HCT116 (cell line): ENCODE measurements at regions not wholly inside any gene's neighbourhood (a gene's known extent, or its start where the extent isn't known, plus 50 kb on each side); places are given as distances from the start of the nearest gene placed in this dataset.

ENCODE experiments used
- ATAC-seq: fragments of 200-7000 bp; cut with Tn5 transposase; 2 replicates; pipeline ENCODE4 v1.9.1; 2020; ENCODE audit warnings: mild to moderate bottlenecking, moderate library complexity
- BruUV-seq: library from RNA; stranded (reverse); fragments of 400-500 nt; replicated peaks from 2 replicates; lab custom pipeline; 2021; lab: Mats Ljungman, UMichigan
- CTCF ChIA-PET: fragments of 300-600 bp; sonication (Branson Sonifier 250); formaldehyde crosslinking; loops from one replicate; lab custom pipeline; 2021; ENCODE audit warnings: antibody characterized with exemption; lab: Charles Lee
- POLR2A ChIA-PET: fragments of 300-600, 350-600 bp; sonication (Branson Sonifier 250); formaldehyde crosslinking; loops from one replicate; lab custom pipeline; 2021; ENCODE audit warnings: antibody characterized with exemption; lab: Charles Lee
- RAD21 ChIA-PET, 2 experiments: fragments of 300-600 bp; sonication (Branson Sonifier 250); formaldehyde crosslinking; loops; one replicate each; lab custom pipeline; 2023; ENCODE audit warnings: low total read pairs in 2 of 2; ENCODE audit not compliant: uncharacterized antibody in 2 of 2, unreplicated experiment in 2 of 2, low non-redundant PET in 1 of 2; lab: Charles Lee
- DNase-seq: peaks from one replicate; pipeline ENCODE4 v3.0.0-alpha.2; 2010; ENCODE audit warnings: low read depth, low spot score
- H2AFZ ChIP-seq: fragments of 200-600 bp; shearing (Covaris generic), sonication (generic); 2 replicates; pipeline ENCODE4 v1.6.1; 2017; ENCODE audit warnings: low read depth, mixed run types, mixed read lengths, antibody characterized with exemption, low read length; ENCODE audit not compliant: poor library complexity, severe bottlenecking
- H3K27ac ChIP-seq: 2 replicates; pipeline ENCODE4 v1.5.1; 2012; ENCODE audit warnings: low read depth, low read length
- H3K27me3 ChIP-seq: fragments of 200-600 bp; sonication (generic); 2 replicates; pipeline ENCODE4 v1.6.1; 2016; ENCODE audit warnings: mixed run types, low read length, mixed read lengths; ENCODE audit not compliant: insufficient read depth
- H3K36me3 ChIP-seq, 2 experiments: fragments of 200-500 bp in 1 of 2; fragments of 200-600 bp in 1 of 2; sonication (Bioruptor generic) in 1 of 2; sonication (generic) in 1 of 2; 2 replicates each; pipeline versions ENCODE4 v1.5.1 to v1.6.1; 2014 to 2016; ENCODE audit warnings: low read length in 2 of 2, inconsistent platforms in 1 of 2, mixed read lengths in 1 of 2, mixed run types in 1 of 2; ENCODE audit not compliant: insufficient read depth in 2 of 2, control insufficient read depth in 1 of 2
- H3K4me1 ChIP-seq, 2 experiments: fragments of 200-600 bp in 1 of 2; sonication (generic) in 1 of 2; 2 replicates each; pipeline versions ENCODE4 v1.5.1 to v1.6.1; 2012 to 2017; ENCODE audit warnings: low read length in 2 of 2, inconsistent platforms in 1 of 2, mild to moderate bottlenecking in 1 of 2, mixed read lengths in 1 of 2, mixed run types in 1 of 2, moderate library complexity in 1 of 2; ENCODE audit not compliant: insufficient read depth in 2 of 2, control insufficient read depth in 1 of 2
- H3K4me2 ChIP-seq: fragments of 200-600 bp; sonication (generic); 2 replicates; pipeline ENCODE4 v1.6.1; 2017; ENCODE audit warnings: mixed run types, low read length, mixed read lengths
- H3K4me3 ChIP-seq, 2 experiments: fragments of 200-600 bp in 1 of 2; sonication (generic) in 1 of 2; replicated peaks in 1 of 2; 2 replicates each; pipeline ENCODE4 v1.5.1; 2011 to 2016; ENCODE audit warnings: low read length in 2 of 2, control low read depth in 1 of 2, low read depth in 1 of 2, mild to moderate bottlenecking in 1 of 2, mixed read lengths in 1 of 2, mixed run types in 1 of 2
- H3K79me2 ChIP-seq: fragments of 200-600 bp; sonication (generic); 2 replicates; pipeline ENCODE4 v1.6.1; 2017; ENCODE audit warnings: mild to moderate bottlenecking, mixed run types, low read length, moderate library complexity, mixed read lengths; ENCODE audit not compliant: insufficient read depth
- H3K9ac ChIP-seq: fragments of 200-600 bp; sonication (generic); 2 replicates; pipeline ENCODE4 v1.6.1; 2016; ENCODE audit warnings: low read length, mixed read lengths
- H3K9me2 ChIP-seq: fragments of 200-600 bp; sonication (generic), shearing (Covaris generic); 2 replicates; pipeline ENCODE4 v1.6.1; 2017; ENCODE audit warnings: mixed run types, mild to moderate bottlenecking, moderate library complexity; ENCODE audit not compliant: insufficient read depth
- H3K9me3 ChIP-seq, 2 experiments: fragments of 200-500 bp in 1 of 2; fragments of 200-600 bp in 1 of 2; sonication (Bioruptor generic) in 1 of 2; sonication (generic) in 1 of 2; 2 replicates each; pipeline ENCODE4 v1.6.1; 2014 to 2017; ENCODE audit warnings: low read length in 2 of 2, mixed read lengths in 2 of 2, inconsistent platforms in 1 of 2, low read depth in 1 of 2, mild to moderate bottlenecking in 1 of 2, mixed run types in 1 of 2, moderate library complexity in 1 of 2; ENCODE audit not compliant: control insufficient read depth in 1 of 2, insufficient read depth in 1 of 2
- H4K20me1 ChIP-seq: fragments of 200-600 bp; sonication (generic), shearing (Covaris generic); 2 replicates; pipeline ENCODE4 v1.6.1; 2017; ENCODE audit warnings: mixed run types, mild to moderate bottlenecking, moderate library complexity; ENCODE audit not compliant: insufficient read depth
- ATF3 ChIP-seq: IDR thresholded peaks from 2 replicates; pipeline ENCODE4 v1.6.1; 2012
- CEBPB ChIP-seq: IDR thresholded peaks from 2 replicates; pipeline ENCODE4 v1.6.1; 2012; ENCODE audit warnings: low read depth
- CTCF ChIP-seq, 3 experiments: fragments of 200-600 bp in 1 of 3; sonication (generic) in 1 of 3; IDR thresholded peaks in 2 of 3; conservative IDR thresholded peaks in 1 of 3; 2 replicates each; pipeline ENCODE4 v1.5.1; 2012 to 2017; ENCODE audit warnings: low read depth in 2 of 3, low read length in 2 of 3, antibody characterized with exemption in 1 of 3, borderline replicate concordance in 1 of 3, control low read depth in 1 of 3, mild to moderate bottlenecking in 1 of 3, mixed read lengths in 1 of 3, mixed run types in 1 of 3, moderate library complexity in 1 of 3; ENCODE audit not compliant: insufficient read depth in 1 of 3
- EGR1 ChIP-seq: IDR thresholded peaks from 2 replicates; pipeline ENCODE4 v1.6.1; 2012; ENCODE audit warnings: low read depth
- ELF1 ChIP-seq: IDR thresholded peaks from 2 replicates; pipeline ENCODE4 v1.6.1; 2012; ENCODE audit warnings: low read depth, borderline replicate concordance
- EZH2 ChIP-seq: fragments of 200-600 bp; sonication (generic); IDR thresholded peaks from 2 replicates; pipeline ENCODE4 v1.6.1; 2017; ENCODE audit warnings: antibody characterized with exemption, mixed run types
- EZH2phosphoT487 ChIP-seq: fragments of 200-600 bp; IDR thresholded peaks from 2 replicates; pipeline ENCODE4 v1.6.1; 2018; ENCODE audit warnings: antibody characterized with exemption, borderline replicate concordance
- FOSL1 ChIP-seq: IDR thresholded peaks from 2 replicates; pipeline ENCODE4 v1.6.1; 2012; ENCODE audit warnings: low read depth
- POLR2A ChIP-seq: IDR thresholded peaks from 2 replicates; pipeline ENCODE4 v1.7.0; 2011; ENCODE audit warnings: borderline replicate concordance; ENCODE audit not compliant: insufficient read depth, insufficient read length; ENCODE audit errors: extremely low read depth
- POLR2AphosphoS5 ChIP-seq: IDR thresholded peaks from 2 replicates; pipeline ENCODE4 v1.6.1; 2011; ENCODE audit warnings: mild to moderate bottlenecking, low read depth, low read length, moderate library complexity
- RAD21 ChIP-seq: IDR thresholded peaks from 2 replicates; pipeline ENCODE4 v1.6.1; 2012; ENCODE audit warnings: low read depth, mild to moderate bottlenecking
- REST ChIP-seq: IDR thresholded peaks from 2 replicates; pipeline ENCODE4 v1.6.1; 2012; ENCODE audit warnings: low read depth
- SIN3A ChIP-seq: IDR thresholded peaks from 2 replicates; pipeline ENCODE4 v1.6.1; 2012; ENCODE audit warnings: low read depth
- SRF ChIP-seq: IDR thresholded peaks from 2 replicates; pipeline ENCODE4 v1.6.1; 2012; ENCODE audit warnings: low read depth
- TCF7L2 ChIP-seq: IDR thresholded peaks from 2 replicates; pipeline ENCODE4 v1.7.0; 2011; ENCODE audit warnings: borderline replicate concordance, inconsistent platforms; ENCODE audit not compliant: insufficient read depth, insufficient read length; ENCODE audit errors: extremely low read depth
- YY1 ChIP-seq: IDR thresholded peaks from 2 replicates; pipeline ENCODE4 v1.6.1; 2011; ENCODE audit warnings: low read length, low read depth, moderate library complexity, mild to moderate bottlenecking; ENCODE audit not compliant: insufficient replicate concordance; ENCODE audit errors: extremely low read depth
- ZBTB33 ChIP-seq: IDR thresholded peaks from 2 replicates; pipeline ENCODE4 v1.6.1; 2011; ENCODE audit warnings: mild to moderate bottlenecking, low read length, moderate library complexity; ENCODE audit not compliant: insufficient replicate concordance; ENCODE audit errors: extremely low read depth
- ZFX ChIP-seq: fragments of 450-650 bp; IDR thresholded peaks from 2 replicates; pipeline ENCODE4 v1.6.1; 2017
- intact Hi-C: fragments of 100-400 bp; cut with micrococcal nuclease; formaldehyde crosslinking; loops from 2 replicates; pipeline ENCODE4 v1.10.0; 2022

GRCh38 chr14:86915406-86915805 lies 1077.6 kb downstream of the GALC start:
- DNase-seq (no peak), ATAC-seq (no peak)
- BruUV-seq: no TSS peak
- no peak overlapping the region for H3K9ac ChIP-seq
- no peak overlapping the region for H3K4me3 ChIP-seq
- TF ChIP-seq SRF: no peak
- no peak for TF ChIP-seq SIN3A
- no peak for TF ChIP-seq EZH2phosphoT487
- TF ChIP-seq FOSL1: no peak
- TF ChIP-seq EZH2: no peak
- TF ChIP-seq ELF1: no peak
- TF ChIP-seq ZBTB33: no peak
- TF ChIP-seq EGR1: no peak
- TF ChIP-seq CEBPB: no peak
- no peak for TF ChIP-seq ATF3
- no peak for TF ChIP-seq RAD21
- no peak for TF ChIP-seq REST
- TF ChIP-seq YY1: no peak
- TF ChIP-seq ZFX: no peak
- no peak for TF ChIP-seq POLR2A
- no peak for TF ChIP-seq TCF7L2
- no peak for TF ChIP-seq CTCF (IDR thresholded peaks at IDR 0.05 in 2 of 3, conservative IDR thresholded peaks at IDR 0.05 in 1 of 3; ENCODE audit: borderline replicate concordance in 1 of 3, insufficient read depth in 1 of 3, low read depth in 2 of 3, low read length in 2 of 3)
- TF ChIP-seq POLR2AphosphoS5: no peak
- TF ChIP-seq, all 23 proteins: peak for 0
- no peak overlapping the region for H3K4me2 ChIP-seq
- ChIA-PET POLR2A (no interaction called here), CTCF (interaction anchor here (0.6 kb wide), 1 partner anchor 43 kb away, joined by 3 read pairs; no protein-coding TSS in a partner anchor), RAD21 (no interaction called here)
- H3K36me3 ChIP-seq: no peaks in the 10 kb centered on the region
- H3K27ac ChIP-seq: no peak overlapping the region
- no peaks in the 10 kb centered on the region for H3K79me2 ChIP-seq
- H3K9me2 ChIP-seq: no peaks in the 10 kb centered on the region
- peaks cover 0 to 16% of the 10 kb centered on the region in 2 experiments; a peak in 2 of 4 replicates for H3K9me3 ChIP-seq
- no peak overlapping the region for H2AFZ ChIP-seq
- H3K27me3 ChIP-seq: no peaks in the 10 kb centered on the region
- no peaks in the 10 kb centered on the region for H3K4me1 ChIP-seq
- intact Hi-C loops: no loop called here
- H4K20me1 ChIP-seq: no peaks in the 10 kb centered on the region
